ENCODE measurements at regions not wholly inside any gene's neighbourhood (a gene's known extent, or its start where the extent isn't known, plus 50 kb on each side); places are given as distances from the start of the nearest gene placed in this dataset.

- TF ChIP-seq POLR2A (IDR thresholded peaks at IDR 0.05; ENCODE audit: low read depth, low read length), result no peak
- no peak for TF ChIP-seq TAF1 (IDR thresholded peaks at IDR 0.05; ENCODE audit: borderline replicate concordance, low read depth, low read length)
- no peak for TF ChIP-seq POLR2AphosphoS5 (IDR thresholded peaks at IDR 0.05; ENCODE audit: low read depth, low read length)
These were observed 98.4 kb upstream of the CARMIL1 start for GRCh38 chr6:25180630-25181349.
